KBM-7 (cell line): ENCODE measurements at regions not wholly inside any gene's neighbourhood (a gene's known extent, or its start where the extent isn't known, plus 50 kb on each side); places are given as distances from the start of the nearest gene placed in this dataset.
A peak's percentile ranks its signal among the peaks of the same experiment; 100 is the strongest.
"Not testable (repeated sequence)": the region's sequence is repeated elsewhere in the genome, so short reads cannot be mapped to it uniquely, and the experiment has no call there.

ENCODE experiments used
- DNase-seq: peaks from one replicate; pipeline ENCODE4 v3.0.0-alpha.2; 2015
- in situ Hi-C: fragments of 300-500 bp; cut with MboI; formaldehyde crosslinking; loops from 2 replicates; pipeline ENCODE4 v1.14.3; 2020; ENCODE audit warnings: low sequenced_read_pairs, low pct_unique_long_range_greater_than_20kb, mixed read lengths

- DNase-seq, result no peak
- in situ Hi-C loops, result no loop called here
Measured at GRCh38 chr5:160479220-160479619, 57.6 kb downstream of the PTTG1 start.

- no peak for DNase-seq
- in situ Hi-C loops, result no loop called here
Measured at GRCh38 chr5:160479926-160480325, 58.3 kb downstream of the PTTG1 start.

- in situ Hi-C loops, result no loop called here
- no peak for DNase-seq
Measured at GRCh38 chr5:160480652-160481051, 59.0 kb downstream of the PTTG1 start.

GRCh38 chr5:160484678-160485077 is 63.0 kb downstream of the PTTG1 start:
- DNase-seq, result no peak

GRCh38 chr5:160485364-160485969 is 63.8 kb downstream of the PTTG1 start:
- no peak for DNase-seq
- in situ Hi-C loops, result no loop called here

More at GRCh38 chr5:160484678-160485077, 63.0 kb downstream of the PTTG1 start:
- in situ Hi-C loops, result no loop called here

GRCh38 chr5:160486573-160486972 is 64.9 kb downstream of the PTTG1 start:
- DNase-seq, result no peak
- in situ Hi-C loops, result no loop called here

- in situ Hi-C loops, result no loop called here
- DNase-seq, result peak; percentile 33
Measured at GRCh38 chr5:160488394-160489325, 67.0 kb downstream of the PTTG1 start.

- no peak for DNase-seq
- in situ Hi-C loops, result no loop called here
Measured at GRCh38 chr5:160491438-160491837, 69.8 kb downstream of the PTTG1 start.

GRCh38 chr5:160492565-160492964 is 70.9 kb downstream of the PTTG1 start:
- DNase-seq, result no peak
- in situ Hi-C loops, result no loop called here

- in situ Hi-C loops, result no loop called here
- peak; percentile 62 for DNase-seq
Measured at GRCh38 chr5:160493806-160494338, 72.2 kb downstream of the PTTG1 start.

GRCh38 chr5:160494451-160494850 is 72.8 kb downstream of the PTTG1 start:
- in situ Hi-C loops, result no loop called here
- DNase-seq, result peak; percentile 23

GRCh38 chr5:160496334-160496733 is 74.7 kb downstream of the PTTG1 start:
- DNase-seq, result no peak
- in situ Hi-C loops, result no loop called here

- in situ Hi-C loops, result no loop called here
- DNase-seq, result no peak
Measured at GRCh38 chr5:160496784-160497183, 75.1 kb downstream of the PTTG1 start.

GRCh38 chr5:160497878-160498277 is 76.2 kb downstream of the PTTG1 start:
- in situ Hi-C loops, result no loop called here
- DNase-seq, result no peak

- DNase-seq, in situ Hi-C loops: not testable (repeated sequence)
Measured at GRCh38 chr5:160498441-160499043, 76.9 kb downstream of the PTTG1 start.

- DNase-seq, result peak; percentile 65
- in situ Hi-C loops, result no loop called here
Measured at GRCh38 chr5:160500786-160501779, 79.4 kb downstream of the PTTG1 start.

- DNase-seq, result no peak
- in situ Hi-C loops, result no loop called here
Measured at GRCh38 chr5:160504906-160505305, 83.3 kb downstream of the PTTG1 start.
